Endodermal cell (in vitro differentiated cells): ENCODE measurements at regions not wholly inside any gene's neighbourhood (a gene's known extent, or its start where the extent isn't known, plus 50 kb on each side); places are given as distances from the start of the nearest gene placed in this dataset.
"Not testable (repeated sequence)": the region's sequence is repeated elsewhere in the genome, so short reads cannot be mapped to it uniquely, and the experiment has no call there.

Experiments used
- DNase-seq: peaks from one replicate; pipeline ENCODE4 v3.0.0-alpha.2; 2017
- H3K27ac ChIP-seq: 2 replicates; pipeline ENCODE4 v1.5.1; 2013; ENCODE audit warnings: mild to moderate bottlenecking, low read depth, low read length, moderate library complexity
- H3K27me3 ChIP-seq: 2 replicates; pipeline ENCODE4 v1.6.1; 2013; ENCODE audit warnings: mild to moderate bottlenecking, low read length, moderate library complexity; ENCODE audit not compliant: insufficient read depth, control insufficient read depth, poor library complexity, severe bottlenecking
- H3K36me3 ChIP-seq: 2 replicates; pipeline ENCODE4 v1.7.0; 2013; ENCODE audit warnings: mild to moderate bottlenecking, low read length, moderate library complexity; ENCODE audit not compliant: control insufficient read depth, insufficient read depth
- H3K4me1 ChIP-seq: one replicate; pipeline ENCODE4 v1.7.0; 2013; ENCODE audit warnings: low read length; ENCODE audit not compliant: control insufficient read depth, insufficient read depth
- H3K4me3 ChIP-seq: 2 replicates; pipeline ENCODE4 v1.5.1; 2013; ENCODE audit warnings: mild to moderate bottlenecking, low read length, moderate library complexity
- H3K9ac ChIP-seq: 2 replicates; pipeline ENCODE4 v1.6.1; 2013; ENCODE audit warnings: mild to moderate bottlenecking, low read length, moderate library complexity; ENCODE audit not compliant: poor library complexity, severe bottlenecking; ENCODE audit errors: extremely low read depth
- H3K9me3 ChIP-seq: 2 replicates; pipeline ENCODE4 v1.6.1; 2013; ENCODE audit warnings: mild to moderate bottlenecking, low read length, moderate library complexity; ENCODE audit not compliant: control insufficient read depth
- H3K27ac Mint-ChIP-seq: 2 replicates; pipeline ENCODE4 v1.8.0; 2020; ENCODE audit warnings: mixed read lengths
- H3K27me3 Mint-ChIP-seq: 2 replicates; pipeline ENCODE4 v1.8.0; 2021; ENCODE audit warnings: mild to moderate bottlenecking, mixed read lengths; ENCODE audit not compliant: insufficient read depth
- H3K36me3 Mint-ChIP-seq: 2 replicates; pipeline ENCODE4 v1.8.0; 2020; ENCODE audit warnings: low read depth, mixed read lengths
- H3K4me1 Mint-ChIP-seq: 2 replicates; pipeline ENCODE4 v1.8.0; 2020; ENCODE audit warnings: mixed read lengths
- H3K4me3 Mint-ChIP-seq: 2 replicates; pipeline ENCODE4 v1.8.0; 2020; ENCODE audit warnings: mild to moderate bottlenecking, moderate library complexity, mixed read lengths
- H3K9me3 Mint-ChIP-seq: 2 replicates; pipeline ENCODE4 v1.8.0; 2020; ENCODE audit warnings: mild to moderate bottlenecking, mixed read lengths
- WGBS, 2 experiments: methylation state at CpG; one replicate each; pipeline versions ENCODE4 v1.1.5 to v1.1.7; 2013; ENCODE audit warnings: missing lambda C conversion rate in 2 of 2, mixed read lengths in 1 of 2; ENCODE audit not compliant: insufficient coverage in 1 of 2, insufficient read length in 1 of 2; 5-methylcytosine and 5-hydroxymethylcytosine counted together
- TF ChIP-seq, protein P1 (sequence below): fragments of 200-600 bp; sonication (generic); conservative IDR thresholded peaks from 2 replicates; pipeline ENCODE4 v1.5.0; 2021; ENCODE audit warnings: antibody characterized with exemption, mild to moderate bottlenecking

DNA sequence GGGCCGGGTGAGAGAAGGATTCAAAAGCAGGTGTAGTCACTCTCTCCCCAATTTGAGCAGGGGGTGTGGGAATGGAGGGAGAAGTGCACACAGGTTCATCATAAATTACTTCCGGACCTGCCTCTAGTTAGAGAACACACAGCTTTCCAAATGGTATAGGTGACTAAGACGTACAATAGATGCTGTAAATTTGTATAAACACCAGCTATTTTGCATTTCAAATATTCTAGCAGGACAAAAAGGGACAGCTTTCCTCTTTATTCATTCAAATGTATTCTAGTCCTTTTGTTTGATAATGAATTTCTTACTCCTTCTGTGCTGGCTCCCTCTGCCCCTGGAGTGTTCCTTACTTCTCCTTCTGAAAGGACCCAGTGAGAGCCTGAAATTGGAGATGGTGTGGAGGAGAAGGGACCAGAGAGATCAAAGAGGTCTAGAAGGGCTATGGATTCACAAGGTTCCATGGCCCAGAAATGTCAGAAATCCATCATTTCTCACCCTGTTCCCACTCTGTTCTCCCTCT lies 53.2 kb upstream of the SH3BP4 start:
- TF ChIP-seq, protein P1, sequence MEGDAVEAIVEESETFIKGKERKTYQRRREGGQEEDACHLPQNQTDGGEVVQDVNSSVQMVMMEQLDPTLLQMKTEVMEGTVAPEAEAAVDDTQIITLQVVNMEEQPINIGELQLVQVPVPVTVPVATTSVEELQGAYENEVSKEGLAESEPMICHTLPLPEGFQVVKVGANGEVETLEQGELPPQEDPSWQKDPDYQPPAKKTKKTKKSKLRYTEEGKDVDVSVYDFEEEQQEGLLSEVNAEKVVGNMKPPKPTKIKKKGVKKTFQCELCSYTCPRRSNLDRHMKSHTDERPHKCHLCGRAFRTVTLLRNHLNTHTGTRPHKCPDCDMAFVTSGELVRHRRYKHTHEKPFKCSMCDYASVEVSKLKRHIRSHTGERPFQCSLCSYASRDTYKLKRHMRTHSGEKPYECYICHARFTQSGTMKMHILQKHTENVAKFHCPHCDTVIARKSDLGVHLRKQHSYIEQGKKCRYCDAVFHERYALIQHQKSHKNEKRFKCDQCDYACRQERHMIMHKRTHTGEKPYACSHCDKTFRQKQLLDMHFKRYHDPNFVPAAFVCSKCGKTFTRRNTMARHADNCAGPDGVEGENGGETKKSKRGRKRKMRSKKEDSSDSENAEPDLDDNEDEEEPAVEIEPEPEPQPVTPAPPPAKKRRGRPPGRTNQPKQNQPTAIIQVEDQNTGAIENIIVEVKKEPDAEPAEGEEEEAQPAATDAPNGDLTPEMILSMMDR = no peak
- no peaks in the 10 kb centered on the region for H3K36me3 Mint-ChIP-seq
- Histone ChIP-seq H3K4me1 (no peaks in the 10 kb centered on the region), H3K36me3 (no peaks in the 10 kb centered on the region), H3K27ac (no peak overlapping the region), H3K27me3 (no peaks in the 10 kb centered on the region), H3K4me3 (no peak overlapping the region), H3K9me3 (no peaks in the 10 kb centered on the region), H3K9ac (no peak overlapping the region)
- H3K27me3 Mint-ChIP-seq = no peaks in the 10 kb centered on the region
- WGBS, 2 experiments = 94 to 100% methylated on average over 2 to 3 of the region's 3 CpGs
- H3K27ac Mint-ChIP-seq = no peak overlapping the region
- H3K4me3 Mint-ChIP-seq = no peak overlapping the region
- no peak for DNase-seq
- no peaks in the 10 kb centered on the region for H3K9me3 Mint-ChIP-seq
- H3K4me1 Mint-ChIP-seq = no peaks in the 10 kb centered on the region

DNA sequence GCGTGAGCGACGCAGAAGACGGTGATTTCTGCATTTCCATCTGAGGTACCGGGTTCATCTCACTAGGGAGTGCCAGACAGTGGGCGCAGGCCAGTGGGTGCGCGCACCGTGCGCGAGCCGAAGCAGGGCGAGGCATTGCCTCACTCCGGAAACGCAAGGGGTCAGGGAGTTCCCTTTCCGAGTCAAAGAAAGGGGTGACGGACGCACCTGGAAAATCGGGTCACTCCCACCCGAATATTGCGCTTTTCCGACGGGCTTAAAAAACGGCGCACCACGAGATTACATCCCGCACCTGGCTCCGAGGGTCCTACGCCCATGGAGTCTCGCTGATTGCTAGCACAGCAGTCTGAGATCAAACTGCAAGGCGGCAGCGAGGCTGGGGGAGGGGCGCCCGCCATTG lies 63.4 kb upstream of the SH3BP4 start:
- H3K4me1 ChIP-seq, H3K9me3 Mint-ChIP-seq, H3K4me3 ChIP-seq, H3K36me3 Mint-ChIP-seq, H3K36me3 ChIP-seq, H3K27ac ChIP-seq, H3K9ac ChIP-seq, DNase-seq, H3K27me3 Mint-ChIP-seq, H3K27me3 ChIP-seq: not testable (repeated sequence)
- H3K9me3 ChIP-seq = peaks cover 16% of the 10 kb centered on the region
- 32% methylated on average over 30 of the region's 34 CpGs; no CpG with 5 or more reads in 1 of the 2 experiments for WGBS, 2 experiments
- peak overlapping the region; percentile 94 for H3K27ac Mint-ChIP-seq
- peaks cover 21% of the 10 kb centered on the region for H3K4me1 Mint-ChIP-seq
- peak overlapping the region; percentile 65 for H3K4me3 Mint-ChIP-seq

DNA sequence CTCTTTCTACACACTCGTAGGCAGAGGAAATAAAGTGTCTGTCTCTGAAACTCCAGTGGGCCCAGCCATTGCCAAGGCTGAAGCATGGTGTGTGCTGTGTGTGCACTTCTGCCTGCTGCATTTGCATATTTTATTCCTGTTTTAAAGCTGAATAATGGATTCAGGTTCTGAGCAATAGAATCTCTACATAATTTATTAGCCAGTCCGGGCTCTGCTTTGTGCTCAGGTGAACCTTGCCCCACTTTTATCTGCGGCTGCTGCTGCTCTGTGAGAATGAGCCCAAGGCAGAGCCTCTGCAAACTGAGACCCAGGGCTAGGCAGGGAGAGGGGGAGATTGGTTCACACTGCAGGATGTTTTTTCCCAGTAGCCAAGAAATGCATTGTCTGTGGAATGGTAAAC lies 64.6 kb upstream of the SH3BP4 start:
- Mint-ChIP-seq H3K27ac (no peak overlapping the region), H3K27me3 (no peaks in the 10 kb centered on the region)
- 92 to 100% methylated on average over 1 to 3 of the region's 3 CpGs for WGBS, 2 experiments

More for the DNA sequence above, 64.6 kb upstream of the SH3BP4 start:
- Mint-ChIP-seq H3K4me3 (no peak overlapping the region), H3K4me1 (peaks cover 27% of the 10 kb centered on the region), H3K9me3 (peaks cover 5% of the 10 kb centered on the region), H3K36me3 (peaks cover 3% of the 10 kb centered on the region)
- H3K27ac ChIP-seq = no peak overlapping the region
- no peaks in the 10 kb centered on the region for H3K4me1 ChIP-seq
- H3K9me3 ChIP-seq = peaks cover 16% of the 10 kb centered on the region
- no peaks in the 10 kb centered on the region for H3K36me3 ChIP-seq
- H3K27me3 ChIP-seq = no peaks in the 10 kb centered on the region
- no peak overlapping the region for H3K4me3 ChIP-seq
- no peak for DNase-seq
- TF ChIP-seq, protein P1 = no peak
- no peak overlapping the region for H3K9ac ChIP-seq
